ENCODE measurements at regions not wholly inside any gene's neighbourhood (a gene's known extent, or its start where the extent isn't known, plus 50 kb on each side); places are given as distances from the start of the nearest gene placed in this dataset.

GRCh38 chr1:175865041-175865766 lies 121.8 kb upstream of the TNR start:
- DNase-seq (ENCODE audit: low spot score) = no peak

GRCh38 chr1:175864625-175865024 lies 121.2 kb upstream of the TNR start:
- DNase-seq (ENCODE audit: low spot score) = no peak

GRCh38 chr1:175864183-175864582 lies 120.8 kb upstream of the TNR start:
- DNase-seq (ENCODE audit: low spot score) = no peak

- DNase-seq (ENCODE audit: low spot score) = no peak
Measured at GRCh38 chr1:175863299-175864050, 120.1 kb upstream of the TNR start.

- DNase-seq (ENCODE audit: low spot score) = no peak
Measured at GRCh38 chr1:175862408-175862807, 119.0 kb upstream of the TNR start.

- no peak for DNase-seq (ENCODE audit: low spot score)
Measured at GRCh38 chr1:175861626-175862367, 118.4 kb upstream of the TNR start.

- no peak for DNase-seq (ENCODE audit: low spot score)
Measured at GRCh38 chr1:175857756-175858155, 114.4 kb upstream of the TNR start.

GRCh38 chr1:175853681-175854080 lies 110.3 kb upstream of the TNR start:
- no peak for DNase-seq (ENCODE audit: low spot score)

GRCh38 chr1:175851749-175852148 lies 108.4 kb upstream of the TNR start:
- DNase-seq (ENCODE audit: low spot score) = no peak

GRCh38 chr1:175848329-175848728 lies 104.9 kb upstream of the TNR start:
- DNase-seq (ENCODE audit: low spot score) = no peak

- DNase-seq (ENCODE audit: low spot score) = no peak
Measured at GRCh38 chr1:175845985-175846384, 102.6 kb upstream of the TNR start.

GRCh38 chr1:175845338-175845737 lies 101.9 kb upstream of the TNR start:
- DNase-seq (ENCODE audit: low spot score) = no peak

- no peak for DNase-seq (ENCODE audit: low spot score)
Measured at GRCh38 chr1:175844877-175845276, 101.5 kb upstream of the TNR start.

GRCh38 chr1:175842550-175842949 lies 99.2 kb upstream of the TNR start:
- no peak for DNase-seq (ENCODE audit: low spot score)

GRCh38 chr1:175841738-175842187 lies 98.4 kb upstream of the TNR start:
- no peak for DNase-seq (ENCODE audit: low spot score)

- no peak for DNase-seq (ENCODE audit: low spot score)
Measured at GRCh38 chr1:175840787-175841186, 97.4 kb upstream of the TNR start.

GRCh38 chr1:175839779-175840669 lies 96.6 kb upstream of the TNR start:
- no peak for DNase-seq (ENCODE audit: low spot score)

- DNase-seq (ENCODE audit: low spot score) = no peak
Measured at GRCh38 chr1:175834597-175834996, 91.2 kb upstream of the TNR start.

GRCh38 chr1:175833951-175834350 lies 90.6 kb upstream of the TNR start:
- no peak for DNase-seq (ENCODE audit: low spot score)

GRCh38 chr1:175833502-175833901 lies 90.1 kb upstream of the TNR start:
- DNase-seq (ENCODE audit: low spot score) = no peak

- no peak for DNase-seq (ENCODE audit: low spot score)
Measured at GRCh38 chr1:175830500-175830899, 87.1 kb upstream of the TNR start.

GRCh38 chr1:175829845-175830244 lies 86.5 kb upstream of the TNR start:
- DNase-seq (ENCODE audit: low spot score) = no peak
